GM18873 (cell line): ENCODE measurements at regions not wholly inside any gene's neighbourhood (a gene's known extent, or its start where the extent isn't known, plus 50 kb on each side); places are given as distances from the start of the nearest gene placed in this dataset.

ENCODE experiments used
- ATAC-seq: cut with Tn5 transposase; IDR thresholded peaks from one replicate; pipeline ENCODE4 v1.9.1; 2021; ENCODE audit warnings: mild to moderate bottlenecking, moderate library complexity, moderate number of reproducible peaks; ENCODE audit not compliant: unreplicated experiment, low FRiP score

DNA sequence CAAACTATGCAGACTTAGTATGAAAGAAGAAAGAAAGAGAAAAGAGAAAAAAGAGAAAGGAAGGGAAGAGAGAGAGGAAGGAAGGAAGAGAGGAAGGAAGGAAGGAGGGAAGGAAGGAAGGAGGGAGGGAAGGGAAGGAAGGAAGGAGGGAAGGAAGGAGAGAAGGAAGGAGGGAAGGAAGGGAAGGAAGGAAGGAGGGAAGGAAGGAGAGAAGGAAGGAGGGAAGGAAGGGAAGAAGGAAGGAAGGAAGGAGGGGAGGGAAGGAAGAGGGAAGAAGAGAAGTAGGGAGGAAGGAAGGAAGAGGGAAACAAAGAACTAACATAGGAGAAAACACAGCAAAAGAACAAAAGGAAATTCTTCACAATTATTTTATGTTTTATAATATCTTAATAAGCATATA, 502.1 kb downstream of the SOX6 start:
- ATAC-seq, result no peak

GRCh38 chr11:15858881-15859280, 497.5 kb downstream of the SOX6 start:
- no peak for ATAC-seq

DNA sequence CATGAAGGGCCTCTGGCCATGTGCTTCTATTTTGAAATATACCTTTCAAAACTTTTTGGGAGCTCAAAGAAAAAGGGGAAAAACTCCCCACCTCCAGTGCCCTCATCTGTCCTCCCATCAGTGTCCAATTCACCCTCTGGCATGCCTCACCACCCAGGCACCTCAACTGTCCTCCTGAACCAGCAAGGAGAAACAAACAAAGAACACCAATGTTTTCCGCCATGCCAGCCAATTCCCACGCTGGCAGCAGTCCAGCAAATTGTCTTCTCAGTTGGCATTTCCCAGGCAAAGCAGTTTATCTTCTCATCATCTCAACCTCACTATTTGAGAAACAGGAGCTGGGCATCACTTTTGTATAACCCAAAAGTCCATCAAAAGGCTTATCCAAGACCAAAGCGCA, 496.9 kb downstream of the SOX6 start:
- ATAC-seq, result no peak

DNA sequence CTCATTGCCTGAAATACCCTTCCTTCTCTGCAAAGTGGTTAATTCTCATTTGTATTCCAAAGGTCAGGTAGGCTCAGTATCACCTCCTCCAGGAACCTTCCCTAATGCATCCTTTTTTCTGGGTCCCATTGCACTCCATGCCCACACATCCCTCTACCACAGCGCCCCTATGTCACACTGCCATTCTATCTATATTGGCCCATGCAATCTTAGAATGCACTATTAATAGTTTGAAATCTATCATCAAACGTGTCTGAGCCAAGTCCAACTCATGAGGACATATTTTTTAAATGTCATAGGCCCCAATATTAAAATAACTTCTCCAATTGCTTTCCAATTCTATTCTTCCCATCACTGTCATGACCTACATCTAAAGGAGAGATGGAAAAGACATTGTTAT, 495.1 kb downstream of the SOX6 start:
- no peak for ATAC-seq

DNA sequence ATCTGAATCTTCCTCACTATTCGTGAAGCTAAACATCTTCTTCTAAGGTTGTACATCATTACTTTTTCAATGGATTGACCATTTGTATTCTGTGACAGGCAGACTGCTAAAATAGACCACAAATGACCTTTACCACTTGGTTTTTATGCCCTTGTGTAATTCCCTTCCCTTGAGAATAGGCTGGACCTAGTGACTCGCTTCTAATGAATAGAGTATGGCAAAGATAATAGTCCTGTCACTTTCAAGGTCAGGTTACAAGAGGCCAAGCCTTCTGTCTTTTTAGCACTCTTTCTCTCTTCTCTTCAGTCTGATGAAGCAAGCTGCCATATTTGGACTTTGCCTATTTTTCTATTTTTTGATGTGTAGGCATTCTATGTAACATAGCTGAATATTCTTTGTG, 492.9 kb downstream of the SOX6 start:
- no peak for ATAC-seq

- no peak for ATAC-seq
Measured at GRCh38 chr11:15864026-15864805, 492.1 kb downstream of the SOX6 start.

GRCh38 chr11:15865212-15865987, 490.9 kb downstream of the SOX6 start:
- no peak for ATAC-seq

- ATAC-seq, result no peak
Measured at GRCh38 chr11:15867871-15868270, 488.5 kb downstream of the SOX6 start.

GRCh38 chr11:15870911-15871310, 485.4 kb downstream of the SOX6 start:
- no peak for ATAC-seq

DNA sequence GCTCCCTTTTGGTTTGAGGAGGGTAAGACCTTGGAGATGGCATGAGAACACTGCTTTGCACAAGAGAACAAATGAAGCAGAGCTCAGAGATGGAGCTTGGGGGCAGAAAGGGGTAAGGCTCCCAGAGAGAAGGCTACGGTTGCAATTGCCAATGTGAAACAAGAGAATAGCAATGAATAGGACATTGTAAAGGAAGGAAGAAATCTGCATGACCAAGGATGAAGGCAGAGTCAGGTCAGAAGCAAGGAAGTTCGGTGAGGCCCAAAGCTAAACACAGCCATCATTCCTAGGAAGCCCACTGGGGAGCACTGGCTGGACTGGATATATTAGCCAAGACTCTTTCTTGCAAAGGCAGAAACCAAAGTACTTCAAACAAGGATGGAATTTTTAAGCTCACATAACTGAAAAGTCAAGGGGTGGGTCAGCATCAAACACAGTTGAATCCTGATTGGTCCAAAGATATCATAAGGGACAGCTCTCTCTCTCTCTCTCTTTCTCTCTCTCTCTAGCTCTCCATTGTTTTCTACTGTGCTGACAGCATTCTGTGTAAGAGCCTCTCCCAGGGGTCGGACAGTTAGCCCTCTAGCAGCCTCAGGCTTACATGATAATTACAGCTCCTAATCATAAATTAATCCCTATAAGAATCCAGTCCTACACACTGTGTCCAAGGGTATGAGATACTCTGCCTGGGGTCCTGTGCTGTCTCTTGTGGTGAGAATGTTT, 484.3 kb downstream of the SOX6 start:
- no peak for ATAC-seq

GRCh38 chr11:15873501-15873900, 482.8 kb downstream of the SOX6 start:
- ATAC-seq, result no peak

DNA sequence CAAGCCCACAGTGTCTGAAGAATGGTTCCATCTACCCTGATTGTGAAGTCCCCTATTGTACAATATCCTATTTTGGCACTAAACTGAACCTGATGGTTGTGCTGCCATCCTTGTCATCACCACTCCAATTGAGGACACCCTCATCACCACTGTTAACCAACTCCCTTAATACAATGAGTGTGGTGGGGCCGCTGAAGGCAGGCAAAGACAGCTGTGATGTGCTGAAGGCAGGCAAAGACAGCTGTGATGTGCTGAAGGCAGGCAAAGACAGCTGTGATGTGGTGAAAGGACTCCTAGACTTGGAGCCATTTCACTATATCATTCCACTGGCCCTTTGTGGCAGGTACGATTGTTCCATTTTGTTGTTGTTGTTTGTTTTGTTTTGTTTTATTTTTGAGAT, 481.6 kb downstream of the SOX6 start:
- ATAC-seq, result no peak

DNA sequence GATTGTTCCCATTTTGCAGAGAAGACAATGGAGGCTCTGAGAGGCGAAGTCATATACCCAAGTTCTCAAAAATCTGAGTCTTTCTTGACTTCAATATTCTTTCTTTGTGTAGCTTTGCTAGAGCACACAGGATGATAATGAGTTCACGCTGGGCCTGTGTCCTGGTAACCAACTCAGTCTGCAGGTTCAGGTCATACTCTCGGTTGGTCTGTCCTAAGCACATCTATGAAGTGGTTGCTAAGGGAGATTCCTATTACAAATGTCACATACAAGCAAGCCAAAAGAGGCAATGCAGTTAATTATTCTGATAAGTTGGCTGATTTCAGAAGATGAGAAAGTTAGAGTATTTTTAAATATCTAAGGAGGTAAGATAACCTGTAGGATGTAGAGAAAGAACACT, 481.0 kb downstream of the SOX6 start:
- no peak for ATAC-seq

- no peak for ATAC-seq
Measured at GRCh38 chr11:15875943-15876342, 480.4 kb downstream of the SOX6 start.

GRCh38 chr11:15878756-15879155, 477.6 kb downstream of the SOX6 start:
- no peak for ATAC-seq

DNA sequence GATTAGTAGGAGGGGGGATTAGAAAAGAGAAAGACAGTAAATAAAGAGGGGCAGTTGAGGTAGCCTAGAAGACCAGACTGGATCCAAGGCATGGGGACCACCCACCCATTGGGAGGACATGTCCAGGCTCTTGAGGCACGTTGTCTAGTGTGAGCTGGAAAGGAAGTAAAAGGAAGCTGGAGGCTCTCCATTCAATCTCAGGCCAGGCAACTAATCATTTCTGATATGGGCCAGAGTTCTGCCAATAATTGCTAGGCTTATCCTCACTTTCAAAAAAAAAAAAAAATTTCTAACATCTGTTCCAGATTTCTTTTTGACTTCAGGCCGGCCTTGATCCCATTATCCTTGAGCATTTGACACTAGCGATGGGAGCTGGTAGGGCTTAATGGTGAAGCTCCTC, 476.1 kb downstream of the SOX6 start:
- ATAC-seq, result no peak

- ATAC-seq, result no peak
Measured at GRCh38 chr11:15882876-15883454, 473.4 kb downstream of the SOX6 start.

GRCh38 chr11:15883455-15883920, 472.9 kb downstream of the SOX6 start:
- no peak for ATAC-seq

DNA sequence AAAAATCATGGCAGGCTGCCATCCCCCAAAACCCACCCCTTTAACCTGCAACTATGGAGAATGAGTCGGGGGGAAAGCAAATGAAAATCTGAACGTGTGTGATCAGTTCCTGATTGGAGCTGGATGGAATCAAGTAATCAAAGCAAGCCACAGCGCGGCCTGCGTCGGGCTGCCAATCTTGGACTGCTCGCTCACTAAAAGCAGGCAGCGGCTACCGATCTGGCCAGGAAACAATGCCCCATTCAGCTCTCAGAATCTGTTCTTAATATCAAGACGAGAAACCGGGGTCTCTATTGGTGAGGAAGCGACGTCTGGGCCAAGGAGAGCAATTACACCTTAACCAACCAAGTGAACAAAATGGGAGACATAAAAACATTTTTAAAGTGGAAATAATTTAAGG, 472.2 kb downstream of the SOX6 start:
- ATAC-seq, result no peak

DNA sequence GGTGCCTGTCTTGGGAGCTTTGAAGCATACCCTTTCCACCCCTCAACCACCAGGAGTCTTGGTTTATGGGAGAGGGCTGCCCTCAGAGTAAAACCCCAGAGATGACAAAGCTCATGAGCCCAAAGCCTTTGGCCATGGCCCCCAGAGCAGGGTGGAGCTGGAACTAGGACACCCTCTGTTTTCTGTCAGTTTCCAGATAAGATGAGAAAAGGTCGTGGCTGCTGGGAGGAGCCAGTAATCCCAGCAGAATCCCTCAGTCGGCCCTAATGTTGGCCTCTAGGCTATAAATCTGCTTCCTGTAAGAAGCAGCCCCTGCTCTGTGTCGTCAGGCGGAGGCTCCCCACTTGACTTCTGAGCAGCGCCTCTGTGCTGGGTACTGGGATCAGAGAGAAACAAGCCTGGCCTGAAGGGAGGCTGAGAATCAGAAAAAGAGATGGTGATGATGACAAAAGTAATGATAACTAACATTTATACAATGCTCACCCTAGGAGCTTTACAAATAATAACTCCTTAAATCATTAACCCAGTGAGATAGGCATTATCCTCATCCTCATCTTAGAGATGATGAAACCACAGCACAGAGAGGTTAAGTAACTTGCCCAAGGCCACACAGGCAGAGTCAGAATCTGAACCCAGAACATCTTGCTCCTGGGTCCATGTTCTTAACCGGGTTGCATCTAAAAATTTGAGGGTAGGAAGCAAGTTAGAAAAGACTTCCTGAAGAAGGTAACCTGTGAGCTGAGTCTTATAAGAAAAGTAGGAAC, 471.4 kb downstream of the SOX6 start:
- no peak for ATAC-seq
